ENCODE measurements at regions not wholly inside any gene's neighbourhood (a gene's known extent, or its start where the extent isn't known, plus 50 kb on each side); places are given as distances from the start of the nearest gene placed in this dataset.

- TF ChIP-seq CTCF (conservative IDR thresholded peaks at IDR 0.05; ENCODE audit: low read length) (no peak), EZH2phosphoT487 (IDR thresholded peaks at IDR 0.05; ENCODE audit: borderline replicate concordance) (no peak)
Observed at GRCh38 chr4:24368801-24369200, 215.6 kb downstream of the DHX15 start.
